ENCODE measurements at regions not wholly inside any gene's neighbourhood (a gene's known extent, or its start where the extent isn't known, plus 50 kb on each side); places are given as distances from the start of the nearest gene placed in this dataset.

DNA sequence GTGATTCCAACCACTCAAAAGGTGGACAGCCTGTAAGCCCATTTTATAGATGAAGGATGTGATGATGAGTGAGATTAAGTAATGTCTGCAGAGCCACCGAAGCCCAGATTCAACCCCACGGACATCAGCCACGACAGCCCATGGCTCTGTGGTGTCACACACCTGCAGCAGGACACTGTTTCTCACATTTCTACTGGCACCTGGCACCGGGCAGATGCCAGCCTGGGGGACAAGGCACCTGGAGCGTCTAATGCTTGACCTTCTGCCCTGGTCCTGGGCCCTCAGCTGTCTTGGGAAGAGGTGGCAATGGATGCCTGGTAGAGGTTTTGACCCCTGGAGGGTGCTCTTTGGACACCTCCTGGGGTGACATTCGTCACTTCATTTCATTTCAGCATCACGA, 176.3 kb downstream of the ANAPC1 start:
- no peak overlapping the region for H3K4me3 ChIP-seq (ENCODE audit: low read depth in 2 of 2, low read length in 1 of 2)
- H3K79me2 ChIP-seq (ENCODE audit: insufficient read depth), result no peaks in the 10 kb centered on the region
- H3K9me3 ChIP-seq, result no peaks in the 10 kb centered on the region
- H3F3A ChIP-seq (replicated peaks; ENCODE audit: insufficient read depth), result no peaks in the 10 kb centered on the region
- ChIA-PET CTCF (no interaction called here), POLR2A (no interaction called here)
- no peak for DNase-seq
- H4K20me1 ChIP-seq (ENCODE audit: insufficient read depth), result no peaks in the 10 kb centered on the region; the same call in 1 of the 2 replicates
- TF ChIP-seq RCOR1 (IDR thresholded peaks at IDR 0.05; ENCODE audit: low read length), result no peak
- no peak for TF ChIP-seq RAD21 (IDR thresholded peaks at IDR 0.05; ENCODE audit: low read length)
- TF ChIP-seq RXRA (IDR thresholded peaks at IDR 0.05; ENCODE audit: borderline replicate concordance, low read depth), result no peak
- H3K9ac ChIP-seq, result no peak overlapping the region
- H3K36me3 ChIP-seq (replicated peaks in 1 of 2; ENCODE audit: control insufficient read depth in 1 of 2, insufficient read depth in 2 of 2, low read length in 1 of 2), result no peaks in the 10 kb centered on the region
- no peak overlapping the region for H3K27ac ChIP-seq (ENCODE audit: low read depth in 2 of 2, low read length in 1 of 2)
- no peaks in the 10 kb centered on the region for H3K27me3 ChIP-seq (ENCODE audit: insufficient read depth)
- H3K9me2 ChIP-seq, result no peaks in the 10 kb centered on the region
- 88% methylated on average over 4 of the region's 7 CpGs for WGBS (ENCODE audit: low lambda C conversion rate)
- peaks cover 14 to 26% of the 10 kb centered on the region in 2 experiments; a peak in 3 of 4 replicates for H3K4me1 ChIP-seq (ENCODE audit: control insufficient read depth in 1 of 2, insufficient read depth in 2 of 2, low read depth in 1 of 2, low read length in 1 of 2)
- no peak overlapping the region for H3K4me2 ChIP-seq
- no peak overlapping the region for H2AFZ ChIP-seq (ENCODE audit: low read depth)

DNA sequence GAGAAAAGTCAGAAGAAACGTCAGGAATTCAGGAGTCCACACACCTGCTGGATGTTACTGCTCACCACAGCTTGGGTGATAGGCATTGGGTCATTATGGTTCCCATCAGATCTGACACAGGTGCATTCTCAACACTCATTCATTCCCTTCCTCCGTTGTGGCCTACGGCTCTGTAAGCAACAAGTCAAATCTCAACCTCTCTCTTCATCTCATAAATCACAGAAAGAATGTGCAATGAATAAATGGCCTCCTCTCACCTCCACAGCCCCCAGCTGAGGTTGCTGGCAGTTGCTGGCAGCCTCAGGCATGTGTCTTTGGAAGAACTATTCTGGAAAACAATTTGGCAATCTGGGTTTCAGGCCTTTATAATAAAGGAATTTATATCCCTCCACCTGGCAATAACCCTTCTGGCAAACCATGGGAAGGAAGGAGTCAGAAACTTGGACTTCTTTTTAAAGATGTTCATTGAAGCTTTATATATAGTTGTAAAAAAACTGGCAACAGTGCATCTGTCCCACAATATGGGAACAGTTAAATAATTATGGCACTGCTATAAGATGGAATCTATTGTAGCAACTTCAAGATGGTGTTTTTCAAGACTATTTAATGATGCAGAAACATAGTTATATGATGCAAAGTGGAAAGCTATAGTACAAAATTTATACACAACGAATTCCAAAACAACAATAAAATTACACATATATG, 175.4 kb downstream of the ANAPC1 start:
- no peaks in the 10 kb centered on the region; the same call in 1 of the 2 replicates for H4K20me1 ChIP-seq (ENCODE audit: insufficient read depth)
- H3K9ac ChIP-seq, result no peak overlapping the region
- TF ChIP-seq, protein P1, sequence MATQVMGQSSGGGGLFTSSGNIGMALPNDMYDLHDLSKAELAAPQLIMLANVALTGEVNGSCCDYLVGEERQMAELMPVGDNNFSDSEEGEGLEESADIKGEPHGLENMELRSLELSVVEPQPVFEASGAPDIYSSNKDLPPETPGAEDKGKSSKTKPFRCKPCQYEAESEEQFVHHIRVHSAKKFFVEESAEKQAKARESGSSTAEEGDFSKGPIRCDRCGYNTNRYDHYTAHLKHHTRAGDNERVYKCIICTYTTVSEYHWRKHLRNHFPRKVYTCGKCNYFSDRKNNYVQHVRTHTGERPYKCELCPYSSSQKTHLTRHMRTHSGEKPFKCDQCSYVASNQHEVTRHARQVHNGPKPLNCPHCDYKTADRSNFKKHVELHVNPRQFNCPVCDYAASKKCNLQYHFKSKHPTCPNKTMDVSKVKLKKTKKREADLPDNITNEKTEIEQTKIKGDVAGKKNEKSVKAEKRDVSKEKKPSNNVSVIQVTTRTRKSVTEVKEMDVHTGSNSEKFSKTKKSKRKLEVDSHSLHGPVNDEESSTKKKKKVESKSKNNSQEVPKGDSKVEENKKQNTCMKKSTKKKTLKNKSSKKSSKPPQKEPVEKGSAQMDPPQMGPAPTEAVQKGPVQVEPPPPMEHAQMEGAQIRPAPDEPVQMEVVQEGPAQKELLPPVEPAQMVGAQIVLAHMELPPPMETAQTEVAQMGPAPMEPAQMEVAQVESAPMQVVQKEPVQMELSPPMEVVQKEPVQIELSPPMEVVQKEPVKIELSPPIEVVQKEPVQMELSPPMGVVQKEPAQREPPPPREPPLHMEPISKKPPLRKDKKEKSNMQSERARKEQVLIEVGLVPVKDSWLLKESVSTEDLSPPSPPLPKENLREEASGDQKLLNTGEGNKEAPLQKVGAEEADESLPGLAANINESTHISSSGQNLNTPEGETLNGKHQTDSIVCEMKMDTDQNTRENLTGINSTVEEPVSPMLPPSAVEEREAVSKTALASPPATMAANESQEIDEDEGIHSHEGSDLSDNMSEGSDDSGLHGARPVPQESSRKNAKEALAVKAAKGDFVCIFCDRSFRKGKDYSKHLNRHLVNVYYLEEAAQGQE (IDR thresholded peaks at IDR 0.05; ENCODE audit: low read depth, low read length), result no peak
- TF ChIP-seq GABPA (IDR thresholded peaks at IDR 0.05; ENCODE audit: low read depth), result no peak
- TF ChIP-seq ELF1 (IDR thresholded peaks at IDR 0.05), result no peak
- no peak for TF ChIP-seq RAD21 (IDR thresholded peaks at IDR 0.05; ENCODE audit: low read length)
- TF ChIP-seq MEF2A (IDR thresholded peaks at IDR 0.05; ENCODE audit: borderline replicate concordance, low read depth), result no peak
- TF ChIP-seq, protein P2, sequence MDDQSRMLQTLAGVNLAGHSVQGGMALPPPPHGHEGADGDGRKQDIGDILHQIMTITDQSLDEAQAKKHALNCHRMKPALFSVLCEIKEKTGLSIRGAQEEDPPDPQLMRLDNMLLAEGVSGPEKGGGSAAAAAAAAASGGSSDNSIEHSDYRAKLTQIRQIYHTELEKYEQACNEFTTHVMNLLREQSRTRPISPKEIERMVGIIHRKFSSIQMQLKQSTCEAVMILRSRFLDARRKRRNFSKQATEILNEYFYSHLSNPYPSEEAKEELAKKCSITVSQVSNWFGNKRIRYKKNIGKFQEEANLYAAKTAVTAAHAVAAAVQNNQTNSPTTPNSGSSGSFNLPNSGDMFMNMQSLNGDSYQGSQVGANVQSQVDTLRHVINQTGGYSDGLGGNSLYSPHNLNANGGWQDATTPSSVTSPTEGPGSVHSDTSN (IDR thresholded peaks at IDR 0.05), result no peak
- TF ChIP-seq NRF1 (IDR thresholded peaks at IDR 0.05; ENCODE audit: low read depth, low read length), result no peak
- TF ChIP-seq, protein P3, sequence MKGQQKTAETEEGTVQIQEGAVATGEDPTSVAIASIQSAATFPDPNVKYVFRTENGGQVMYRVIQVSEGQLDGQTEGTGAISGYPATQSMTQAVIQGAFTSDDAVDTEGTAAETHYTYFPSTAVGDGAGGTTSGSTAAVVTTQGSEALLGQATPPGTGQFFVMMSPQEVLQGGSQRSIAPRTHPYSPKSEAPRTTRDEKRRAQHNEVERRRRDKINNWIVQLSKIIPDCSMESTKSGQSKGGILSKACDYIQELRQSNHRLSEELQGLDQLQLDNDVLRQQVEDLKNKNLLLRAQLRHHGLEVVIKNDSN (IDR thresholded peaks at IDR 0.05; ENCODE audit: borderline replicate concordance, low read depth), result no peak
- TF ChIP-seq RCOR1 (IDR thresholded peaks at IDR 0.05; ENCODE audit: low read length), result no peak
- TF ChIP-seq NFIC (IDR thresholded peaks at IDR 0.05; ENCODE audit: borderline replicate concordance), result no peak
- TF ChIP-seq FOXJ3 (CRISPR knock-in tag; IDR thresholded peaks at IDR 0.05), result no peak
- no peak for TF ChIP-seq TAF1 (IDR thresholded peaks at IDR 0.05; ENCODE audit: borderline replicate concordance, low read depth, low read length)
- TF ChIP-seq FOSL2 (IDR thresholded peaks at IDR 0.05; ENCODE audit: borderline replicate concordance, low read depth), result no peak
- TF ChIP-seq, protein P4, sequence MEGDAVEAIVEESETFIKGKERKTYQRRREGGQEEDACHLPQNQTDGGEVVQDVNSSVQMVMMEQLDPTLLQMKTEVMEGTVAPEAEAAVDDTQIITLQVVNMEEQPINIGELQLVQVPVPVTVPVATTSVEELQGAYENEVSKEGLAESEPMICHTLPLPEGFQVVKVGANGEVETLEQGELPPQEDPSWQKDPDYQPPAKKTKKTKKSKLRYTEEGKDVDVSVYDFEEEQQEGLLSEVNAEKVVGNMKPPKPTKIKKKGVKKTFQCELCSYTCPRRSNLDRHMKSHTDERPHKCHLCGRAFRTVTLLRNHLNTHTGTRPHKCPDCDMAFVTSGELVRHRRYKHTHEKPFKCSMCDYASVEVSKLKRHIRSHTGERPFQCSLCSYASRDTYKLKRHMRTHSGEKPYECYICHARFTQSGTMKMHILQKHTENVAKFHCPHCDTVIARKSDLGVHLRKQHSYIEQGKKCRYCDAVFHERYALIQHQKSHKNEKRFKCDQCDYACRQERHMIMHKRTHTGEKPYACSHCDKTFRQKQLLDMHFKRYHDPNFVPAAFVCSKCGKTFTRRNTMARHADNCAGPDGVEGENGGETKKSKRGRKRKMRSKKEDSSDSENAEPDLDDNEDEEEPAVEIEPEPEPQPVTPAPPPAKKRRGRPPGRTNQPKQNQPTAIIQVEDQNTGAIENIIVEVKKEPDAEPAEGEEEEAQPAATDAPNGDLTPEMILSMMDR (IDR thresholded peaks at IDR 0.05), result no peak
- TF ChIP-seq YY1 (IDR thresholded peaks at IDR 0.05; ENCODE audit: low read depth), result no peak
- TF ChIP-seq JUND (IDR thresholded peaks at IDR 0.05), result no peak
- TF ChIP-seq RXRA (IDR thresholded peaks at IDR 0.05; ENCODE audit: borderline replicate concordance, low read depth), result no peak
- H3K9me2 ChIP-seq, result no peaks in the 10 kb centered on the region
- no peaks in the 10 kb centered on the region for H3K79me2 ChIP-seq (ENCODE audit: insufficient read depth)
- H3K4me2 ChIP-seq, result no peak overlapping the region
- no peaks in the 10 kb centered on the region for H3F3A ChIP-seq (replicated peaks; ENCODE audit: insufficient read depth)
- H3K4me1 ChIP-seq (ENCODE audit: control insufficient read depth in 1 of 2, insufficient read depth in 2 of 2, low read depth in 1 of 2, low read length in 1 of 2), result peaks cover 14 to 22% of the 10 kb centered on the region in 2 experiments; a peak in 3 of 4 replicates
- H2AFZ ChIP-seq (ENCODE audit: low read depth), result no peak overlapping the region
- H3K4me3 ChIP-seq (ENCODE audit: low read depth in 2 of 2, low read length in 1 of 2), result no peak overlapping the region
- ChIA-PET POLR2A (no interaction called here), CTCF (interaction anchor here (0.9 kb wide), 1 partner anchor 503 kb away, joined by 3 read pairs; no protein-coding TSS in a partner anchor)
- H3K36me3 ChIP-seq (replicated peaks in 1 of 2; ENCODE audit: control insufficient read depth in 1 of 2, insufficient read depth in 2 of 2, low read length in 1 of 2), result no peaks in the 10 kb centered on the region
- 93% methylated on average over 4 of the region's 4 CpGs for WGBS (ENCODE audit: low lambda C conversion rate)
- no peak overlapping the region for H3K27ac ChIP-seq (ENCODE audit: low read depth in 2 of 2, low read length in 1 of 2)
- H3K27me3 ChIP-seq (ENCODE audit: insufficient read depth), result no peaks in the 10 kb centered on the region
- no peaks in the 10 kb centered on the region for H3K9me3 ChIP-seq
- DNase-seq, result no peak
